ENCODE measurements at regions not wholly inside any gene's neighbourhood (a gene's known extent, or its start where the extent isn't known, plus 50 kb on each side); places are given as distances from the start of the nearest gene placed in this dataset.

DNA sequence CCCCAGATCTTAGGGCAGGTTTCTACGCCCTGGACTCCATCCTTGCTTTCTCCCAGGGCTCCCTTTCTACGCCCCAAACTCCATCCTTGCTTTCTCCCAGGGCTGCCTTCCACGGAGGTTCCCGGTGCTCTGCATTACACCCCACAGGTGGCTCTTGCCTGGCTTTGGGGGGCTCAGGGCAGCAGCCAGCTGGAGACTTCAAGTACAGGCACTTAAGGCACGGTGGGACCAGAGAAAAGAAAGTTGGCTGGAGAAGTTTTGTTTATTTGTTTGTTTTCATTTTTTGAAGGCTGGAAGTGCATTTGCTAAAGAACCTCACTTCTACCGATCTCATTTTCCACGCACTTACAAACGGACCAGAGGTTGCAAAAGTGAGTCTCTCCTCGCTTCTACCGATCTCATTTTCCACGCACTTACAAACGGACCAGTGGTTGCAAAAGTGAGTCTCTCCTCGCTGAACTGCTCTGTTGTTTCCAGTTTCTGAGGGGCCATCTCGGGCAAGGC lies 103.8 kb upstream of the MED13L start:
- intact Hi-C loops (cut with DNase I, micrococcal nuclease) = no loop called here
- TF ChIP-seq, protein P1, sequence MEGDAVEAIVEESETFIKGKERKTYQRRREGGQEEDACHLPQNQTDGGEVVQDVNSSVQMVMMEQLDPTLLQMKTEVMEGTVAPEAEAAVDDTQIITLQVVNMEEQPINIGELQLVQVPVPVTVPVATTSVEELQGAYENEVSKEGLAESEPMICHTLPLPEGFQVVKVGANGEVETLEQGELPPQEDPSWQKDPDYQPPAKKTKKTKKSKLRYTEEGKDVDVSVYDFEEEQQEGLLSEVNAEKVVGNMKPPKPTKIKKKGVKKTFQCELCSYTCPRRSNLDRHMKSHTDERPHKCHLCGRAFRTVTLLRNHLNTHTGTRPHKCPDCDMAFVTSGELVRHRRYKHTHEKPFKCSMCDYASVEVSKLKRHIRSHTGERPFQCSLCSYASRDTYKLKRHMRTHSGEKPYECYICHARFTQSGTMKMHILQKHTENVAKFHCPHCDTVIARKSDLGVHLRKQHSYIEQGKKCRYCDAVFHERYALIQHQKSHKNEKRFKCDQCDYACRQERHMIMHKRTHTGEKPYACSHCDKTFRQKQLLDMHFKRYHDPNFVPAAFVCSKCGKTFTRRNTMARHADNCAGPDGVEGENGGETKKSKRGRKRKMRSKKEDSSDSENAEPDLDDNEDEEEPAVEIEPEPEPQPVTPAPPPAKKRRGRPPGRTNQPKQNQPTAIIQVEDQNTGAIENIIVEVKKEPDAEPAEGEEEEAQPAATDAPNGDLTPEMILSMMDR (IDR thresholded peaks at IDR 0.05) = no peak

DNA sequence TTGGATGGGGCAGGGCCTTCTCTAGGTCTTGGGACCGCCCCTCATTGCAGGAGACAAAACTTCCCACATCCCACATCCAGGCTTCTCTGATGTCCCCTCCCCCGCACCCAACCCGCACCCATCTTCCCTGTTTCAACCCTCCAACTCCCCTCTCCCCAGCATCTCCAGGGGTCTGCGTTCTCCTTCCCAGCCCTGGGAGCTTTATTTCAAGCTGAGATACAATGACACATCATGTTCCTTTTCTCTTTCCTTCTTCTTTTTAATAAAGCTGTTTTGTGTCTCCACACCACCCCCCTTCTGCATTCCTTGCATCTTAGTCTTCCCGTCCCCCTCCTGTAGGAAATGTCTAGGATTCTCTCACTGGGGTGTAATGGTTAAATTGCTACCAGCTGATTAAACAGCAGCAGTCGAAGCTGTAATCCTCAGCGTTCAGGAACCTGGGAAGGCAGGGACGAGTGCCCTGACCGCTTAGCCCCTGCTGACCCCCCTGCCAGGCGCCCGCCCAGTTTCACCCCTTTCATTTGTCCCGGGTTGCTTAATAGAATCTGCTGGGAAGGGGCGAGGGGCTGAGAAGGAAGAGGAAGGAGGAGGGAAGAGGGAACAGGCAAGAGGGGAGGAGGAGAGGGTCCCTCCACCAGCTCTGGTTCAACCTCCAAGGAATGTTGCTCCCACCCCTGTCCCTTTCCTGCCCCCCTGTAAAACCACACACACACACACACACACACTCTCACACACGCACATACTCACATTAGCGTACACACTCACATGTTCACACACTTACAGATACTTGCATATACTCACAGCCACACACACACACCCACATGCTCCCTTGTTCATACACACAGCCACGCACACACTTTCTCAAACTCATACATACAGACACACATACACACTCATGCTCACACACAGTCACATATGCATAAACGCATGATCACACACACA lies 104.5 kb upstream of the MED13L start:
- ATAC-seq (no peak), DNase-seq (no peak)
- Histone ChIP-seq H3K36me3 (ENCODE audit: low read depth) (no peaks in the 10 kb centered on the region), H3K4me1 (ENCODE audit: low read depth) (no peaks in the 10 kb centered on the region), H3K9me3 (no peaks in the 10 kb centered on the region), H3K4me3 (no peak overlapping the region)
- intact Hi-C loops (cut with DNase I, micrococcal nuclease) = no loop called here
- TF ChIP-seq, protein P1 (IDR thresholded peaks at IDR 0.05) = no peak

More for the DNA sequence above, 103.8 kb upstream of the MED13L start:
- no peak for DNase-seq
- H3K9me3 ChIP-seq = no peaks in the 10 kb centered on the region
- H3K4me3 ChIP-seq = no peak overlapping the region
- ATAC-seq = no peak
- no peaks in the 10 kb centered on the region for H3K36me3 ChIP-seq (ENCODE audit: low read depth)
- H3K4me1 ChIP-seq (ENCODE audit: low read depth) = no peaks in the 10 kb centered on the region

DNA sequence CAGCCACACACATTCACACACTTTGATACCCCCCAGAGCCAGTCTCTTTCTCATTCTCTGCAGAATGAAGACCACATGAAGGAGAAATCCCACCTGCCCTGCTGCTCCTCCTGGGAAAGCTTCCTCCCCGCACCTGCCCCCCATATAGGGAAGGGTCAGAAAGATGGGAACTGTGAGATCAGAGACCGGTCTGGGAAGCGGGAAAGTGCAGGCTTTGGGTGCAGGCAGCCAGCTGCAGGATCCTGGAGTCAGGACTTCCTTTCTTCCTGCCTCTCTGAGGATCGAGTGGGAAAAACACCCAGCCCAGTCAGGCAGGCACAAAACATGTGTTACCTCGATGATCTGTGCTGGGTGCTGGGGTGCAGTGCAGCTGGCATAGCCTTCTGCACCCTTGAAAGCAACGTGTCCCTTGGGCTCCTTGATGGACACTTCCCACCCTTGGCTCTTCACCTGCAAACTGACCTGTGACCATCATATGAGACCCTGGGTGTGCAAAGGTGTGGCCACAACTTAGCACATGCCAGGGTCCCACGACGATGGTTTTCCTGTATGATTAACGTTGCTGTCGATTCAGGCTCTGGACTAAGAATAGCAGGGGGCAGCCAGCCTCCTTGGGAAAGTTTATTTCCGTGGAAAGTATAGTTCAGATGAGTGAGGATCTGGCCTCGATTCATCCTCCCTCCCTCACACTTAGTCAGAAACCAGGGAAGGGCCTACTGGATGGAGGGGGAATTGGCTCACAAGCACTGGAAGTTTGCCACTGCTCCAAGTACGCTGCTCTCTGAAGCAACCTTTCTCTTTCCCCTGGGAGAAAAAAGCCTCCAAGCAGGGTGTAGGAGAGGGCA lies 105.4 kb upstream of the MED13L start:
- ATAC-seq = peak; percentile 38
- H3K4me3 ChIP-seq = no peak overlapping the region
- no peaks in the 10 kb centered on the region for H3K4me1 ChIP-seq (ENCODE audit: low read depth)
- peak in 1 of 3 donors; percentile 45 for DNase-seq
- TF ChIP-seq, protein P1 (IDR thresholded peaks at IDR 0.05) = no peak
- no peaks in the 10 kb centered on the region for H3K9me3 ChIP-seq
- no peaks in the 10 kb centered on the region for H3K36me3 ChIP-seq (ENCODE audit: low read depth)
- intact Hi-C loops (cut with DNase I, micrococcal nuclease) = no loop called here

DNA sequence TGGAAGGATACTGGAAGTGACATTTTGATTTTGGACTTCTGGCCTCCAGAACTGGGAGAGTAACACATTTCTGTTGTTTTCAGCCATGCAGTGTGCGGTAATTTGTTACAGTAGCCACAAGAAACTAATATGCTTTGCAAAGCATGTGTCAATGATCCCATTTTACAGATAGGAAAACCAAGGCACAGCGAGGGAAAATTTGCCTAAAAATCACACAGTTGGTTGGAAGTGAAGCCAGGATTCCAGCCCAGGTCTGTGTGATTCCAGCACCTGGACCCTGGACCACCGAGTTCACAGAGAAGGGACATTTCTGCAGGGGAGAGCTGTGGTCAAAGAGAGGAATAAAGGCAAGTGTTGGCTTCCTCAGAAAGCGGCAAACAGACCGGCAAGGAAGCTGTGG lies 106.7 kb upstream of the MED13L start:
- Histone ChIP-seq H3K4me3 (no peak overlapping the region), H3K9me3 (no peaks in the 10 kb centered on the region), H3K4me1 (ENCODE audit: low read depth) (no peaks in the 10 kb centered on the region), H3K36me3 (ENCODE audit: low read depth) (no peaks in the 10 kb centered on the region)
- ATAC-seq = no peak
- intact Hi-C loops (cut with DNase I, micrococcal nuclease) = no loop called here
- no peak for DNase-seq
- TF ChIP-seq, protein P1 (IDR thresholded peaks at IDR 0.05) = no peak

DNA sequence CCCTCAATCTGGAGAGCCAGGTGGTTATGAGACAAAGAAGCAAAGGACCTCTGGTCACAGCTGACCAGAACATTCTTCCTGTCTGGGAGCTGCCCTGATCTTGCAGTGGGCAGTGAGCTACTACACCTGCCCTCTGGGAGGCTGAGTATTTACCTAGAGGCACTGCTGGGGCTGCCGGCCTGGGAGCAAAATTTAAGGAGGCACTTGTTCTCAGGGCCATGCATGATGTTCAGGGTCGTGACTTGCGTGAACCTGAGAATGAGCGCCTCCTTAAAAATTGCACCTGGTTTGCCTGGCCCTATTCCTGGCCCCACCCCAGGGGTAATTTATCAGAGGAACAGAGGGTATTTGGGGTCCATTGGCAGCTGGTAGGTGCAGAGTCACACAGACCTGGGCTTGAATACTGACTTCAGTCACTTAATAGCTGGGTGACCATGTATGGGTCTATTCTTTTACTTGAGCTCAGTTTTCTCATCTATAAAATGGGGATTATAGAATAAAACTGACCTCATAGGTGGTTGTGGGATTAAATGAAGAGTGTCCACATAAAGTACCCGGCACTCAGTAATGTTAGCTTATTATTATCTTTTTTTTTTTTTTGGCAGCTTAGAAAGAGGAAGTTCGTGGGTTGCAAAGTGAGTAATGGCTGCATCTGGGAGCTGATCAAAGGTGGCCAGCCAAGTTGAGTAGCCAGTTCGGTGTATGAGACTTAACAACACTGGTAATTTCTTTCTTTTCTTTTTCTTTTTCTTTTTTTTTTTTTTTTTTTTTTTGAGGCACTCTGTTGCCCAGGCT lies 107.4 kb upstream of the MED13L start:
- ATAC-seq = peak; percentile 60
- H3K9me3 ChIP-seq = no peaks in the 10 kb centered on the region
- H3K4me3 ChIP-seq = no peak overlapping the region
- intact Hi-C loops (cut with DNase I, micrococcal nuclease) = no loop called here
- DNase-seq = no peak
- no peaks in the 10 kb centered on the region for H3K4me1 ChIP-seq (ENCODE audit: low read depth)
- TF ChIP-seq, protein P1 (IDR thresholded peaks at IDR 0.05) = no peak
- no peaks in the 10 kb centered on the region for H3K36me3 ChIP-seq (ENCODE audit: low read depth)
